T-cell (primary cell): ENCODE measurements at regions not wholly inside any gene's neighbourhood (a gene's known extent, or its start where the extent isn't known, plus 50 kb on each side); places are given as distances from the start of the nearest gene placed in this dataset.

Experiments
- ATAC-seq, 4 experiments: fragments of 200-7000 bp in 3 of 4; fragments of 150-1000 bp in 1 of 4; cut with Tn5 transposase; replicated peaks in 1 of 4; 1 replicate in 3 of 4; 2 replicates in 1 of 4; pipeline ENCODE4 v1.10.0; 2021; ENCODE audit warnings: moderate library complexity in 3 of 4, mild to moderate bottlenecking in 2 of 4, moderate number of reproducible peaks in 1 of 4
- CTCF ChIA-PET, 2 donors: fragments of 300-600 bp; sonication (Branson Sonifier 250); formaldehyde crosslinking; loops; one replicate each; lab custom pipeline; 2022; ENCODE audit warnings: antibody characterized with exemption in 2 of 2; lab: Charles Lee
- POLR2A ChIA-PET, 2 donors: fragments of 300-600 bp; sonication (Branson Sonifier 250); formaldehyde crosslinking; loops; one replicate each; lab custom pipeline; 2022; ENCODE audit warnings: antibody characterized with exemption in 2 of 2; lab: Charles Lee
- DNase-seq, 35 experiments: peaks; one replicate each; pipeline versions ENCODE4 v3.0.0 to v3.0.0-alpha.2; 2013 to 2023
- H3K27ac ChIP-seq: one replicate; pipeline ENCODE4 v1.5.1; 2013; ENCODE audit warnings: low read length
- H3K27me3 ChIP-seq, 2 experiments: replicated peaks in 1 of 2; 1 replicate in 1 of 2; 2 replicates in 1 of 2; pipeline versions ENCODE4 v1.6.1 to v1.7.0; 2013; ENCODE audit warnings: low read length in 1 of 2, mixed read lengths in 1 of 2; ENCODE audit not compliant: control insufficient read depth in 2 of 2, insufficient read depth in 2 of 2; ENCODE audit errors: extremely low read depth in 1 of 2
- H3K36me3 ChIP-seq, 2 donors: 1 replicate in 1 of 2; 2 replicates in 1 of 2; pipeline versions ENCODE4 v1.6.1 to v1.7.0; 2013; ENCODE audit warnings: low read length in 1 of 2; ENCODE audit not compliant: control insufficient read depth in 2 of 2, insufficient read depth in 1 of 2; ENCODE audit errors: extremely low read depth in 1 of 2
- H3K4me1 ChIP-seq, 2 experiments: 1 replicate in 1 of 2; 2 replicates in 1 of 2; pipeline versions ENCODE4 v1.6.1 to v1.7.0; 2013; ENCODE audit warnings: low read length in 2 of 2, mixed read lengths in 1 of 2; ENCODE audit not compliant: insufficient read depth in 2 of 2, control insufficient read depth in 1 of 2; ENCODE audit errors: extremely low read depth in 1 of 2
- H3K4me3 ChIP-seq, 2 donors: 1 replicate in 1 of 2; 2 replicates in 1 of 2; pipeline versions ENCODE4 v1.5.1 to v1.7.0; 2013; ENCODE audit warnings: mild to moderate bottlenecking in 2 of 2, low read length in 1 of 2, moderate library complexity in 1 of 2; ENCODE audit not compliant: control insufficient read depth in 1 of 2; ENCODE audit errors: extremely low read depth in 1 of 2
- H3K9me3 ChIP-seq: 2 replicates; pipeline ENCODE4 v1.7.0; 2013
- H3K27ac Mint-ChIP-seq, 2 donors: one replicate each; pipeline ENCODE4 v1.8.0; 2020 to 2021; ENCODE audit warnings: mild to moderate bottlenecking in 2 of 2, mixed read lengths in 2 of 2
- H3K27me3 Mint-ChIP-seq, 2 donors: one replicate each; pipeline ENCODE4 v1.8.0; 2021 to 2022; ENCODE audit warnings: mixed read lengths in 2 of 2
- H3K36me3 Mint-ChIP-seq: one replicate; pipeline ENCODE4 v1.8.0; 2021; ENCODE audit warnings: mixed read lengths
- H3K4me1 Mint-ChIP-seq, 3 donors: one replicate each; pipeline ENCODE4 v1.8.0; 2020 to 2022; ENCODE audit warnings: mixed read lengths in 3 of 3, mild to moderate bottlenecking in 1 of 3
- H3K4me3 Mint-ChIP-seq, 3 donors: one replicate each; pipeline ENCODE4 v1.8.0; 2020 to 2022; ENCODE audit warnings: mild to moderate bottlenecking in 3 of 3, mixed read lengths in 3 of 3, moderate library complexity in 3 of 3
- H3K9me3 Mint-ChIP-seq, 3 donors: one replicate each; pipeline ENCODE4 v1.8.0; 2020 to 2022; ENCODE audit warnings: mixed read lengths in 3 of 3
- WGBS: methylation state at CpG from one replicate; pipeline ENCODE4 v1.1.5; 2013; ENCODE audit warnings: missing lambda C conversion rate; ENCODE audit not compliant: insufficient coverage; 5-methylcytosine and 5-hydroxymethylcytosine counted together

GRCh38 chr5:54739371-54739770, 221.8 kb downstream of the SNX18 start:
- Mint-ChIP-seq H3K27ac (no peak overlapping the region), H3K9me3 (no peaks in the 10 kb centered on the region), H3K27me3 (peaks cover 4 to 7% of the 10 kb centered on the region in 2 donors), H3K4me1 (peaks cover 19 to 28% (median 22%) of the 10 kb centered on the region in 3 donors), H3K36me3 (no peaks in the 10 kb centered on the region), H3K4me3 (no peak overlapping the region)
- CTCF ChIA-PET: no interaction called here
- 100% methylated on average over 2 of the region's 2 CpGs for WGBS
- ATAC-seq (no peak), DNase-seq (no peak)
- H3K36me3 ChIP-seq: no peaks in the 10 kb centered on the region
- peaks cover 8 to 17% of the 10 kb centered on the region in 2 experiments for H3K4me1 ChIP-seq
- no peaks in the 10 kb centered on the region for H3K27me3 ChIP-seq
- POLR2A ChIA-PET: no interaction called here
- H3K27ac ChIP-seq: no peak overlapping the region
- no peaks in the 10 kb centered on the region for H3K9me3 ChIP-seq
- H3K4me3 ChIP-seq: no peak overlapping the region

- H3K27ac ChIP-seq: no peak overlapping the region
- WGBS: no CpG with 5 or more reads among the region's 4 CpGs
- no peaks in the 10 kb centered on the region for H3K27me3 ChIP-seq
- no peak for ATAC-seq
- H3K4me3 ChIP-seq: no peak overlapping the region
- Mint-ChIP-seq H3K36me3 (no peaks in the 10 kb centered on the region), H3K4me3 (no peak overlapping the region), H3K27me3 (peaks cover 4 to 7% of the 10 kb centered on the region in 2 donors), H3K4me1 (peaks cover 15 to 24% (median 18%) of the 10 kb centered on the region in 3 donors), H3K27ac (no peak overlapping the region), H3K9me3 (no peaks in the 10 kb centered on the region)
- ChIA-PET POLR2A (no interaction called here), CTCF (no interaction called here)
- no peaks in the 10 kb centered on the region for H3K9me3 ChIP-seq
- DNase-seq: no peak
- H3K4me1 ChIP-seq: peaks cover 5 to 13% of the 10 kb centered on the region in 2 experiments
- H3K36me3 ChIP-seq: no peaks in the 10 kb centered on the region
These were observed 221.4 kb downstream of the SNX18 start for GRCh38 chr5:54738973-54739367.

DNA sequence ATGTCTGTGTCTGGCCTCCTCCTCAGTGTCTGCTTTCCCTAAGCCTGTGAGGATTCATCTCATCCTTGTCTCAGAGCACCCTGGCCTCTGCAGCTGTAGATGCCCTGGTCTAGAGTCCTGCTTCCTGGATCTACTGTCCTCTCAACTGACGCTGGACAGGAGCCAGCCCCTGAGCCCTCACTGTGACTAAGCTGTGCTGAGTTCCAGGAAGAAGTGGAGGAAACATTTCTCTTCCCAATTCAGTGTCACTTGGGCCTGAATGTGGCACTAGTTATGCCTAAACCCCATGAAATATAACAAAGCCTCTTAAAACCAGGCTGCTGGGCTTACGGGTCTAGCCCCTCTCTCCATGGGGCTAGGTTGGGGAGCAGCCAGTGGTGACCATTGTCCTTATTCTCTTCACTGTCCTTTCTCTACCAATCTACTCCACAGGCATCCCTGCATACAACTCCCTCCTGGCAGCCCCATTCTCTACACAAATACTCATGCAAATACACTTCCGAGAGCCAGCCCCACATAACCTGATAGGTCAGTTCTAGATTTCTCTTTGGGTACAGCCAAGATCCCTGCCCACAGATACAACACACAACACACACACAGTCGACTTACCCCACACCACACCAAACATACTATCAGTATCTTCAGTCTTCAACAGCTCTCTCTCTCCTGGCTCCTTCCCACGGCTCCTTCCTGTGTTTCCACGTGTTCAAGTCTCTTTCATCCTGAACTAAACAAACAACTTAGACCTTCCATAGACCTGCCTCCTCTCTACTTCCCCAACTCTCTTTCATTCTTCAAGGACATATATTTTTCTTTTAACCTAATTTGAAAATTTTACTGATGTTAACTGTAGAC, 220.8 kb downstream of the SNX18 start:
- H3K27me3 Mint-ChIP-seq: peaks cover 4 to 7% of the 10 kb centered on the region in 2 donors
- H3K27ac Mint-ChIP-seq: no peak overlapping the region
- ATAC-seq: no peak
- Histone ChIP-seq H3K36me3 (no peaks in the 10 kb centered on the region), H3K4me1 (peaks cover 2 to 8% of the 10 kb centered on the region in 2 experiments), H3K4me3 (no peak overlapping the region), H3K9me3 (no peaks in the 10 kb centered on the region), H3K27me3 (no peaks in the 10 kb centered on the region), H3K27ac (no peak overlapping the region)
- H3K36me3 Mint-ChIP-seq: no peaks in the 10 kb centered on the region
- peaks cover 9 to 18% (median 12%) of the 10 kb centered on the region in 3 donors for H3K4me1 Mint-ChIP-seq
- DNase-seq: no peak
- no peaks in the 10 kb centered on the region for H3K9me3 Mint-ChIP-seq
- CTCF ChIA-PET: no interaction called here
- POLR2A ChIA-PET: no interaction called here
- no peak overlapping the region for H3K4me3 Mint-ChIP-seq
- WGBS: 51% methylated on average over 5 of the region's 6 CpGs

DNA sequence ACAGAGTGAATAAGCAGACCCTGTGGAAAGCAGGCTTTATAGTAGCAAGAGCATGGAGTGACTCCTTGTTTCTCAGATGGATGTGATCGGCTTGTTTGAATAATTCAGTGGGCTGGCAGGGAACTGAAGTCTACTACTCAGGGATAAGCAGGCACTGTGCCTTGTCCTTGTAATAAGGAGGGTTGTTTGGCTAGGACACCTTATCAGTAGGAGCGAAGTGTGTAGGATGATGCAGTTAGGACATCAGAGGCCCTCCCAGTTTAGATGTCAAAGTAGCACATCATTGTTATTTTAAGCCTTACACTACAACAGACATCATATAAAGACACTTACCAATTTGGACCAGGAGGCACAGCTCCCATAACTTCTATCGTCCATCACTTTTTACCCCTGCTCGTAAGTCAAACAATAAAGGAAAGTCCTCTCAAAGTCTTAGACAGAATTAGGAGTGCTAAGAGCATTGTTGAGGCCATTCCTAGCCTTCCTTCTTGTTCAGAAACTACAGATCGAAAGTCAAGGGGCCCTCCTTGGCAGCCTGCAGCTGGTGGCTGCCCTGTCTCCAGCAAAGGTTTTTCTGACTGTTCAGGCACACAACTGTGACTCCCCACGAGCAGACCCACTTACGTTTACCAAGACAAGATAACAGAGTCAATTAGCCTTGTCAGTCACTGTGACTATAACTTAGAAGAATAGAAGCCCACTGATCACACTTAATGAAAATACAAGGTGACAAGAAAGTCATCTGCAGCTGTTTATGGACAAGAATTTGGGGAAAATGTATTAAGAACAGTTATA, 218.6 kb downstream of the SNX18 start:
- Histone ChIP-seq H3K4me1 (peaks cover 0 to 2% of the 10 kb centered on the region in 2 experiments), H3K36me3 (no peaks in the 10 kb centered on the region), H3K4me3 (no peak overlapping the region), H3K9me3 (no peaks in the 10 kb centered on the region), H3K27ac (no peak overlapping the region), H3K27me3 (no peaks in the 10 kb centered on the region)
- Mint-ChIP-seq H3K27me3 (peaks cover 4 to 7% of the 10 kb centered on the region in 2 donors), H3K27ac (no peak overlapping the region), H3K4me3 (no peak overlapping the region), H3K9me3 (no peaks in the 10 kb centered on the region), H3K4me1 (peaks cover 5 to 16% (median 6%) of the 10 kb centered on the region in 3 donors), H3K36me3 (no peaks in the 10 kb centered on the region)
- 100% methylated on average over 3 of the region's 7 CpGs for WGBS
- POLR2A ChIA-PET: no interaction called here
- ATAC-seq (no peak), DNase-seq (no peak)
- CTCF ChIA-PET: no interaction called here

DNA sequence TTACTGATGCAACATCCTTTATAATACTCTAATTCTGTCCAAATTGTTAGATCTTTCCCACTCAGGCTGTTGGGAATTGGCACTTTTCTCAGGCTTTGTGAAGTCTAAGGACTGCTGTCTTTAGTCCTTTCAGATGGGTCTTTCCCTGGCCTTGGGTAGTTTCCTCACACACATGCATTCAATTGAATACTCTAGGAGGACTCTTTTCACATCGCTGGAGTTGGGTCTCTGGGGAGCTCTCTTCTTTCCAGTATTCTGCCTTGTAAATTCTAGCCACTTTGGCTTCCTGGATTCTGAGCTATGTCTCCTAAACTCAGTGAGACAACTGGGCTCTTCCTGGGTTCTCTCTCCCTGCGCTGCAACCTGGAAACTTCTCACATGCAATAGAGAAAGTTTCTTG, 215.5 kb downstream of the SNX18 start:
- no peak for DNase-seq
- ChIA-PET CTCF (interaction anchor here in 1 of 2 donors (0.6 kb wide), 1 partner anchor 15 kb away, joined by 3 read pairs; no protein-coding TSS in a partner anchor), POLR2A (interaction anchor here in 1 of 2 donors (0.7 kb wide), 1 partner anchor 11 kb away, joined by 10 read pairs; no protein-coding TSS in a partner anchor)
- Histone ChIP-seq H3K9me3 (no peaks in the 10 kb centered on the region), H3K4me1 (no peaks in the 10 kb centered on the region), H3K27me3 (no peaks in the 10 kb centered on the region), H3K4me3 (no peak overlapping the region), H3K27ac (no peak overlapping the region), H3K36me3 (no peaks in the 10 kb centered on the region)
- Mint-ChIP-seq H3K9me3 (no peaks in the 10 kb centered on the region), H3K4me1 (peaks cover 0 to 1% (median 0%) of the 10 kb centered on the region in 3 donors), H3K27me3 (peaks cover 0 to under 1% of the 10 kb centered on the region in 2 donors), H3K4me3 (no peak overlapping the region), H3K27ac (no peak overlapping the region), H3K36me3 (no peaks in the 10 kb centered on the region)
- no CpG with 5 or more reads among the region's 2 CpGs for WGBS
- ATAC-seq: no peak

GRCh38 chr5:54732108-54732507, 214.5 kb downstream of the SNX18 start:
- H3K27me3 Mint-ChIP-seq: peaks cover 0 to 4% of the 10 kb centered on the region in 2 donors
- no peak for DNase-seq
- Histone ChIP-seq H3K36me3 (no peaks in the 10 kb centered on the region), H3K27me3 (no peaks in the 10 kb centered on the region), H3K9me3 (no peaks in the 10 kb centered on the region), H3K27ac (no peak overlapping the region), H3K4me1 (no peaks in the 10 kb centered on the region), H3K4me3 (no peak overlapping the region)
- no CpG with 5 or more reads among the region's 1 CpG for WGBS
- ATAC-seq: no peak
- H3K36me3 Mint-ChIP-seq: no peaks in the 10 kb centered on the region
- H3K4me3 Mint-ChIP-seq: no peak overlapping the region
- CTCF ChIA-PET: no interaction called here
- no peaks in the 10 kb centered on the region for H3K9me3 Mint-ChIP-seq
- H3K27ac Mint-ChIP-seq: no peak overlapping the region
- POLR2A ChIA-PET: no interaction called here
- no peaks in the 10 kb centered on the region for H3K4me1 Mint-ChIP-seq
